ENCODE measurements at regions not wholly inside any gene's neighbourhood (a gene's known extent, or its start where the extent isn't known, plus 50 kb on each side); places are given as distances from the start of the nearest gene placed in this dataset.

DNA sequence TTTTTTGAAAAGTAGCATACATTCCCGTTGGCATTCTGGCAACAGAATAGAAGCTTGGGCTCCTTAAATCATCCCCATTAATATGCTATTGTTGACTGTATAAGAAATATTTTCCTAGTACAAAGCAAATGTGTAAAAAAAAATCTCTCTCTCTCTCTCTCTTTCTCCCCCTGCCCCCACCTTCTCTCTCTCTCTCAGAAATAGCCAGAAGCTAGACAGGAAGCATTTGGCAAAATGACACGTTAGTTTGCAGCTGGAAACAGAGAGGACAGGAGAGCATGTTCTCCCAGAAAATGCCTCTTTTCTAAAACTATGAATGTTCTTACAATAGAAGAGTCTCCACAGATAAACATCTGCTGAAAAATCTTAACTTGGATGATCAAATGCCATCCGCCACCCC lies 59.6 kb upstream of the AKR1E2 start:
- TF ChIP-seq, protein P1, sequence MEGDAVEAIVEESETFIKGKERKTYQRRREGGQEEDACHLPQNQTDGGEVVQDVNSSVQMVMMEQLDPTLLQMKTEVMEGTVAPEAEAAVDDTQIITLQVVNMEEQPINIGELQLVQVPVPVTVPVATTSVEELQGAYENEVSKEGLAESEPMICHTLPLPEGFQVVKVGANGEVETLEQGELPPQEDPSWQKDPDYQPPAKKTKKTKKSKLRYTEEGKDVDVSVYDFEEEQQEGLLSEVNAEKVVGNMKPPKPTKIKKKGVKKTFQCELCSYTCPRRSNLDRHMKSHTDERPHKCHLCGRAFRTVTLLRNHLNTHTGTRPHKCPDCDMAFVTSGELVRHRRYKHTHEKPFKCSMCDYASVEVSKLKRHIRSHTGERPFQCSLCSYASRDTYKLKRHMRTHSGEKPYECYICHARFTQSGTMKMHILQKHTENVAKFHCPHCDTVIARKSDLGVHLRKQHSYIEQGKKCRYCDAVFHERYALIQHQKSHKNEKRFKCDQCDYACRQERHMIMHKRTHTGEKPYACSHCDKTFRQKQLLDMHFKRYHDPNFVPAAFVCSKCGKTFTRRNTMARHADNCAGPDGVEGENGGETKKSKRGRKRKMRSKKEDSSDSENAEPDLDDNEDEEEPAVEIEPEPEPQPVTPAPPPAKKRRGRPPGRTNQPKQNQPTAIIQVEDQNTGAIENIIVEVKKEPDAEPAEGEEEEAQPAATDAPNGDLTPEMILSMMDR (IDR thresholded peaks at IDR 0.05; ENCODE audit: insufficient read depth, low read depth, low read length, missing control alignments), result no peak
- no peak overlapping the region for H3K4me3 ChIP-seq (ENCODE audit: low read length)
- DNase-seq (ENCODE audit: low read depth), result peak; percentile 21

DNA sequence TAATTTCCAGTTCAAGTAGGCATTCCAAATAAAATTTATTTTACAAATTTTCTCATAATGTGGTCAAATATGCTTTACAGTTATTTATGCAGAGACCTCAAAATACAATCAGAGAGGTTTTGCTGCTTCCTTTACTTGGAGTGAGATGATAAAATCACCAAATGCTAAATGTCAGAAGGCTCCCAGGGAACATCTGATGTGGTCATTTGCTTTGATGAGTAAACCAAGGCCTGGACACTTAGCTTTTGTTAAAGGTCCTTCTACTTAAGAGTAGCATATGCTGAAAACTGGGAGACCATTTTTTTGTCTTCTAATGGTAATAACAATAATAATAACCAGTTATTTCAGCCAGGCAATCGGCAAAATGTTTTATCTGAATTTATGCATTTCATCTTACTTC lies 60.6 kb upstream of the AKR1E2 start:
- H3K4me3 ChIP-seq (ENCODE audit: low read length), result no peak overlapping the region
- TF ChIP-seq, protein P1 (IDR thresholded peaks at IDR 0.05; ENCODE audit: insufficient read depth, low read depth, low read length, missing control alignments), result no peak
- no peak for DNase-seq (ENCODE audit: low read depth)

DNA sequence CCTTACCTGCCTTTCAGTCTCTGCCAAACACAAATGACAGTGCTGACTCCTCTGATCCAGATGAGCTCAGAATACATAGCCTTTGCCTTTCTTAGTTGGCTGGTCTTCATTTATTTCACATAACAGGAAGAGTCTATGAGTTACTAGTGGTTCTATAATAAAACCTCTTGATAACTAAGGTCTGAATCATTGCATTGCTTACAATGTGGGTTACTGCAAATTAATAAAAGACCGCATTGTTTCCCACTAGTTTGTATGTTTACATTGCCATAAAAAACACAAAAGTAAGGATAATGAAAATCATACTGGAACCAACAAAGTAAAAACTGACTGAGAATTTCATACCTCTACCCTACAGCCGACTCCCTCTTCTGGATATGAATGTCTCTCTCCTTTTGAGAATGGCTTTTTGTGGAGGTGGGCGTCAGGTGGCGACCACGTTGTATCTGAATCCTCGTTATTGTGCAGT lies 62.0 kb upstream of the AKR1E2 start:
- no peak overlapping the region for H3K4me3 ChIP-seq (ENCODE audit: low read length)
- peak; percentile 58 for DNase-seq (ENCODE audit: low read depth)
- TF ChIP-seq, protein P1 (IDR thresholded peaks at IDR 0.05; ENCODE audit: insufficient read depth, low read depth, low read length, missing control alignments), result no peak

DNA sequence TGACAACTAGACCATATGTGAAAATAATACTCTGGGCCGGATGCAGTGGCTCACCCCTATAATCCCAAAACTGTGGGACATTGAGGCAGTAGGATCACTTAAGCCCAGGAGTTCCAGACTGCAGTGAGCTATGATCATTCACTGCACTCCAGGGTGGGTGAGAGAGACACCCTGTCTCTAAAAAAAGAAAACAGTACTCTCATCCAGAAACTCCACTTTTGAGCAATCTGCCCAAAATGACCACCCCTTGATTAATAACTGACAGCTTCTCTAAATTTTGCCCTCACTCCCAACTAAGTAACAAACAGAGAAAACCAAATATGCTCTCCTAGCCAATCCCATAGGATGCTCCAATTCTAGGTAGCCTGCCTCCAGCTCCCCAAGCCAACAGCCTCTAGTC lies 62.5 kb upstream of the AKR1E2 start:
- TF ChIP-seq, protein P1 (IDR thresholded peaks at IDR 0.05; ENCODE audit: insufficient read depth, low read depth, low read length, missing control alignments), result no peak

DNA sequence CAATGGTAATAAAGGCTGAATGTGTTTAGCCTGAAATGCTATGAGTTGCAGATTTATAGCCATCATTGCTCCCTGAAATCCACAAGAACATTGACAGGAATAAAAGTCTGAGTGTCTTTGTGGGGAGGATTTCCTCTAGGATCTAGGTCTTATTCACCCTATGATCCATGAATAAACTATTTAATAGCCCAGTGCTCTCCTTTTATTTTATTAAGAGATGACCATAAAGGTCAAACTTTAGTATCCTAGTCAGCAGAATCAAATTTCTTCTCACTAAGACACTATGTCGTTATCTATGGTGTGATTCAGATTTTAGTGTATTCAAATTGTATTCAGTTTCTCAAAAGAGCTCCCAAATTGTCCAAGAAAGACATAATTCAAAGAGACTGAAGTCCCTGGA lies 67.8 kb upstream of the AKR1E2 start:
- TF ChIP-seq, protein P1 (IDR thresholded peaks at IDR 0.05; ENCODE audit: insufficient read depth, low read depth, low read length, missing control alignments), result no peak
- no peak for DNase-seq (ENCODE audit: low read depth)
- no peak overlapping the region for H3K4me3 ChIP-seq (ENCODE audit: low read length)

More for the DNA sequence above, 62.5 kb upstream of the AKR1E2 start:
- no peak overlapping the region for H3K4me3 ChIP-seq (ENCODE audit: low read length)
- DNase-seq (ENCODE audit: low read depth), result no peak

DNA sequence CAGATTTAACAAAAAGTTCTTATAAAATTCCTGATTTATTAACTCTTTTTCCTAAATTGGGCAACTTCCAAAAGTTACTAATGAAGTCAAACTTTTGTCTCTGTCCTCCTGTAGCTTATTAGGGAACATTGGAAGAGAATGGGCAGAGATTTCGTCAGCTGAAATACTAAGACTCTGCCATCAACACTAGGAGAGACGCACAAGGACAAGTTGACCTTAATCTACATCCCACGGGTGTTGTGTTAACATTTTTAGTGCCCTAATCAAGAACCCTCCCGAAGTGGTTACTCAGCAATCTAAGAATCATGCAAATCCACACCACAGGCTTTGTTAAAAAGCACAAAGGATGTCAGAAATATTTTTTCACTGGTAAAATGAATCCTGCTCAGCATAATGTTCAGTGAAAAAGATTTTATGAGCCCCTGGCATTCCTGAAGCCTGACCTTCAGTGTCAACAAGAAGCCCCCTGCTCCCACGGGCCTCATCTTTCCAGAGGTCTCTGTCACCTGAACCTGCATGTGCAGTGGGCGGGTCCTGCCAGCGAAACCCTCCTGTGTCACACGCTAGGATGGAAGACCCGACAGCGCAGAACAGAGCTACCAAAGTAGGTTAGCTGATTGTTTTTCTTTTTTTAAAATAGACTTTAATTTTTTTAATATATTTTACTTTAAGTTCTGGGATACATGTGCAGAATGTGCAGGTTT lies 70.6 kb upstream of the AKR1E2 start:
- H3K4me3 ChIP-seq (ENCODE audit: low read length), result no peak overlapping the region
- TF ChIP-seq, protein P1 (IDR thresholded peaks at IDR 0.05; ENCODE audit: insufficient read depth, low read depth, low read length, missing control alignments), result no peak
- DNase-seq (ENCODE audit: low read depth), result no peak

DNA sequence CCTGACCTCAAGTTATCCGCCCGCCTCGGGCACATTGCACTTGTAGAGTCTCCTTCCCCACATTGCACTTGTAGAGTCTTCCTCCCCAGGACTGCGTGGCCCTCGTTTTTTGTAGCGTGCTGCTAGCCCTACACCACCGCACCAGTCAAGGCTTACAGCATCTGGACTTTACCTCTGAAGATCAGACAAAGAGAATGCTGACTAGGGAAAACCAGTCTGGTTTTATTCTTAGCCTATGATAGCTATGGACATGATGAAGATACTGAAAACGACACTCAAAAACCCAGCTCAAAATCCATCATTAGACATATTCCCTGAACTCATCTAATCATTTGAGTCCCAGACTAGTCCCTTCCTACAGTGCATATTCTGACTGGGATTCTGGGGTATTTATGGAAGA lies 71.9 kb upstream of the AKR1E2 start:
- DNase-seq (ENCODE audit: low read depth), result no peak
- no peak overlapping the region for H3K4me3 ChIP-seq (ENCODE audit: low read length)
- TF ChIP-seq, protein P1 (IDR thresholded peaks at IDR 0.05; ENCODE audit: insufficient read depth, low read depth, low read length, missing control alignments), result no peak
